Stimulated activated CD4-positive, alpha-beta T cell treated with anti-CD3 and anti-CD28 coated beads, TNF-alpha, amount 100 ng/mL, for 48 hours (primary cell): ENCODE measurements at regions not wholly inside any gene's neighbourhood (a gene's known extent, or its start where the extent isn't known, plus 50 kb on each side); places are given as distances from the start of the nearest gene placed in this dataset.
"Not testable (repeated sequence)": the region's sequence is repeated elsewhere in the genome, so short reads cannot be mapped to it uniquely, and the experiment has no call there.

Source experiments
- DNase-seq, 3 donors: peaks; one replicate each; pipeline ENCODE4 v3.0.0-alpha.2; 2020; ENCODE audit warnings: low read depth in 3 of 3

DNA sequence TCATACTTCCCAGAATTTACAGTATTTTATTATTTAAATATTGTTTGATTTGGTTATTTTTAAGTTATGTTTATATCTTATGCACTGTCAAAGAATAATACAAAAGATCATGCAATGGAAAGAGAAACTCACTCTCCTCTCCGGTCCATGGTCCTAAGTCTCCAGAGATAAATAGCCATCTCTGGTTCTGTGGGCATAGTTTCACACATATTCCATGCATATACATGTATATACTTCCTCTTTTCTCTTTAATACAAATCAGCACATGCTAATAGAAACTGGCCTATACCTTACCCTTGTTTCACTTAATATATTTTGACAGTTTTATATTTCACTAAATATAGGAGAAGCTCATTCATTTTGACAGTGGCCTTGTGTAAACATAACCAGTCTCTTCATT lies 901.7 kb upstream of the CITED2 start:
- DNase-seq = no peak

DNA sequence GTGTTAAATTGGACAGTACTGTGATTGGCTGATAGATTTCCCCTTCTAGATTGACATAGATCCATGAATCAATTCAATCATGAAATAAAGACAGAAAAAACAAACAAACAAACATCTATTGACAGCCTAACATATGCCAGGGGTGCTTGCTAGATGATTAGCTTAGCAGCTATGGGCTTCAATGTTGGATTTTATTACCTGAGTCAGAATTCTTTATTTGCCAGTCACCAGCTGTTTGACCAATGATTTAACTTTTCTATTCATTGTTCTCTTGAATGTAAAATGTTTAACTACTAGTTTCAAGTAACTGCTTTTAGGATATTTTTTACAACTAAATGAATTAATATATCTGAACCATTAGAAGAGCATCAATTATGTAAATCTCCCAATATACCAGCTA lies 901.3 kb upstream of the CITED2 start:
- DNase-seq = no peak

DNA sequence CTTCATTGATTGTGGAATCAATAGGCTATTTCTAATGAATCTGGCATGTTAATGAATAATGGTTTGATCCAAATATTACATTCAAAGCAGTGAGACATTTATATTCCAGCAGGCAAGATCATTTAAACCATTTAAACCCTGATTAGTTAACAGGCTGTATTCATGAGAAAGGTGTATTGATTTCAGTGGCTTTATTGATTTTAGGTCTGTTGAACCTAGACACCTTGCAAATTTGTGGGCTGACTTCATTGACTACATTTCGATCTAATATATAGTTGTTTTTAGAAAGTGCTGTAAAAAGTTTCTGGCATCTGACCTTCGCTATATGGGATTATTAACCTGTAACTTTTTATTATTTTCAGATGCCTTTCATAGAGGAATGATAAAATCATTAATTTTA lies 900.1 kb upstream of the CITED2 start:
- no peak for DNase-seq

DNA sequence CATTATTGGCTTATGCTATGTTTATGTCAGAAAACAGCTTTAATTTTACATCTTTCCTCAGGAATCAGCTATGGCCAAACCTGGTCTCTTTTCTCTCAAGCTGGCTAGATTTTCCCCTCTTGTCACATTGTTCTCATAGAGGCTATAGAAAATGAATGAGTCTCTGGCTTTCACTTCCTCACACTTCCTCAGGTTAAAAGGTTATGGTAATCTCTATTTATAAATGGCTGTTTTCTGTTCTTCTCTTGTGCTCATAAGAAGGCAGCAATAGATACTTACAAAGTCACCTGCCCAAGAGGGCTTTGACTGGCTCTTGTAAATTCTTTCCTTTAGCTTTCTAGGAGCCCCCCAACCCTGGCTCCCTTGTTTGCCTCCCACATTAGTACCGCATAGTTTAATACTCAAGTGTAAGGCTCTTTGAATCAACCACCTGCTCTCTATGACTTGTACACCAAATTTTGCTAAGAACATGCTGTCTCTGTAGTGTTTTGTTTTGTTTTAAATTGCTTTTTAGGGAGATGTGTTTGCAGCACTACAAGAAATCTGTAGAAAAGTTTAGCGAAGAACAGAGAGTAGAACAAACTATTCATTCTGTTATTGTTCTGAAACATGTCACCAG lies 897.4 kb upstream of the CITED2 start:
- DNase-seq = no peak

DNA sequence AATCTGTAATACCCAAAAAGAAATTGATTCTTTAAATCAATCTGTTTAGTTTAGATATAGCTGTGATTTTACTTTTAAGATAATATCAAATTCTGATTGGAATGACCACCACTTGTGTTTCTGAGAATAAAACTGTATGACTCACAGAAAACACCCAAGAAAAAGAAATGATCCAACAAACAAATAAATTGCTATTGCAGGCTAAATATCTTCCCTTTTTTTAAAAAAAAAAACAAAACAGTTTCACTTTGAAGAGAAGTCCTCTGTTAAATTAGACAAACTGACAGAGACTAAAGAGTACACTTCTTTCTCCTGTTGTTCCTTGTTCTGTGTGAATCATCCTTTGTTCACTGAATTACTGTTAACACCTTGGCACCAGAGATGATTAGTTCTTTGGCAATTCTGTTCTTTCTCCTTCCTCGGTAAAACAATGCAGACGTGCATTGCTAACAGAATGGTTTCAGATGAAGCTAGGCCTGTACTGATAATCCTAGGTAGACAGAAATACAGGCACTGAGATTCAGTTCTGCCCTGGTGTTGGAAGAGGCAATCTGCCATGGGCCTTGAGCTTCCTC lies 895.2 kb upstream of the CITED2 start:
- no peak for DNase-seq

DNA sequence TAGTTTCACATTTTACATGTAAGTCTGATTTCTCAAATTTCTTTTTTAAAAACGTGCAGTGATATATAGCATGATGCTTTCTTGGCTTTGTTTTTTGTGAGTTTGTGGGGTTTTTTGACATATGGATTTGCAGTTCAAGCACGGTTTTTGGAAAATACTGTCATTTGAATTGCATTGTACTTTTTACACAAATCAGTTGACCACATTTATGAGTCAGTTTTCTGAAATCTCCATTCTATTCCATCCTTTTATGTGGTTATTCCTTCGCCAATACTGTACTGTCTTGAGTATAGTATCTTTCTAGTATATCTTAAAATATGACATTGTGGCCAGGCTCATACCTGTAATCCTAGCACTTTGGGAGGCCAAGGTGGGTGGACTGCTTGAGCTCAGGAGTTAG lies 890.0 kb upstream of the CITED2 start:
- DNase-seq = no peak

DNA sequence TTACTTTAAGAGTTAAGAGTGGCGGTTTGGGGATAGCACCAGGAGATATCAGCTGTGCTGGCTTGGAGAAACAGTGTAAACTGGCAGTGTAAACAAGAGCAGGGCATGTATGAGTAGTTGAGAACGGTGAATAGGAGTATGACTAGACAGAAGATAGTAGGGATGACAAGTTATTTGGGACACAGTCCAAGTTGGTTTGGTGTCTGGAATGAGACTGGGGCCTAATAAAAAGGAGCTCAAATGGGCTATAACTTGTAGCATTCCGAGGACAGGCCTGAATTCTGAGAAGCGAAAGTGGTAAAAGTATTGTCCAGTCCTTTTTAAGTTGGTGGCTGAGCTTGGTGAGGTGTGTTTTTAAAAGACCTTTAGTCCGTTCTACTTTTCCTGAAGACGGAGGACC lies 883.9 kb upstream of the CITED2 start:
- DNase-seq = not testable (repeated sequence)

DNA sequence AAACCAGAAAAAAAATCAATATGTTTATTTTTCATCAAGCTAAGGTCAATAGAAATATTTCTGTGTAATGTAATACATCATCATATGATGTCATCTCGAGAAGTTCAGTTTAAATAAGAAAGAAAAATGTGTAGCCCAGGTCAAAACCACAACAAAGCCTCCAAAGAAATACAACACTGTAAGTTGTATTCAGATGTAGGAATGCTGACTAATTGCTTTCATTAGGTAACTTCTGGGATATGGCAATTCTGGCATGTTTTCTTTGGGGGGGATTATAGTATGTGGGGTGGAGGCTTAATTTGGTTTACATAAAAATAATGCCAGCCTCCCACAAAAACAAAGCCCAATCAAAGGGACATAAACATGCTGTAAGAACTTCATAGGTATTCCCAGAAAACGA lies 881.8 kb upstream of the CITED2 start:
- no peak for DNase-seq

DNA sequence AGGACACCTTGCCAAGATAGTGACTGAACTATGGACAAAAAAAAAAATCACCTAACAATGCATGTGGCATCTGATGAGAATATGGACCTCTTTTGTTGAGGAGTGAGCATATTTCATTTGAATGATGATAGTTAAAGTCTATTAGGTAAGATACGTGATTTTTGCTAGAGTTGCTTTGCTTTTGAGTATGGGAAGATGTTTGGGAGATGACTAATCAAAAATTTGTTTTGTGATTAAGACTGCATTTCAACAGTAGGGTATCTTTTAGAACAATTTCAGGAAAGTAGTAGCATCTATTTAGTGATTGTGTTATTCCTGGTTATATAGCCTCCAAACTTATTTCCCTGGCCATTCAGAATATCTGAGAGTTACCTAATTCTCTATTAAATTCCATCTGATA lies 878.6 kb upstream of the CITED2 start:
- no peak for DNase-seq

DNA sequence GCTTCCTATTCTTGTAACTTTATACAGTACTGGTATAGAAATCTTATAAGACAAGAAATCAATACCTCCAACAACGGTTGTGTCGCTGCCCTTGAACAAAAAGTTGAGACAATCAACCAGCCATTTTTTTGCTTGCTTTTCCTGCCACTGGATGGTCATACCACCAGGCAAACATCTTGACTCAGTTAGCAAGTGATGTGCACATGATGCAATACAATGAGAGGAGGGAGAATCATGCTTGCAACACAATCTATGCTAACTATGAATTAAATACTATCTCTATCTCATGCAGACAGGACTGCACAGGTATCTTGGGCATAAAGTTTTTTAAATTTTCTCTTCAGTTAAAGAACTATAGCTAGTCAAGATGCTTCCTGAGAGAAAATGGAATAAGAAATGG lies 877.7 kb upstream of the CITED2 start:
- DNase-seq = no peak

DNA sequence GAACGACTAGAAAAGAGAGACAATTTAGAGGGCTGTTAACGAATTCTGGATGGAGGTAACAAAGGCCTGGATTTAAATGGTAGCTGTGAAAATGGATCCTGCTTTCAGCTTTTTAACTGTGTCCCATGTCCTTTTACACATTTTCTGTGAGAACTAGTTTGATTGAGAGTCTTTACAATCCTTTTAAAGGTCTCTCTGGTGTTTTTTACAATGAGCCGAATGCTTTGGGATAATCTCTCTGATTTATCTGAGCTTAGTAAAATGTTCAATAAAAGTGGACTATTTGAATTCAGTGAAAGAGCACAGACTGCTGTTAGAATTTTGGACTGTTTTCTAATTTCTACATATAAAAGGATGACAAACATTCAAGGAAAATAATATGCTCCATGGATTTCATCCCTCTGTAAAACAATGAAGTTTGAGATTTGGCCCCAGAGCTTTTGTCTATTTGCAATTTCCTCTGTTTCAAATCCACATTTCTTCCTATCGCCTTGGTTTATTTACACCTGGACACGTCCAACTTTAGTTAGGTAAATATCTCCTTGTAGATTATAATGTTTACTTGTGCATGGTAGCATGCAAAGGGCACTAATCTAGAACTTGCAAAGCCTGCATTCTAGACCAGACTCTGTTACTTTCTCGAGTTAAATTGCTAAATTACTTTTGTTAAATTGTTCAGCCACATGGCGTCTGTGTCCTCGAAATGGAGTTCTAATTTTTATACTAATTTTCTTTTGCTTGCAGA lies 871.0 kb upstream of the CITED2 start:
- no peak for DNase-seq

DNA sequence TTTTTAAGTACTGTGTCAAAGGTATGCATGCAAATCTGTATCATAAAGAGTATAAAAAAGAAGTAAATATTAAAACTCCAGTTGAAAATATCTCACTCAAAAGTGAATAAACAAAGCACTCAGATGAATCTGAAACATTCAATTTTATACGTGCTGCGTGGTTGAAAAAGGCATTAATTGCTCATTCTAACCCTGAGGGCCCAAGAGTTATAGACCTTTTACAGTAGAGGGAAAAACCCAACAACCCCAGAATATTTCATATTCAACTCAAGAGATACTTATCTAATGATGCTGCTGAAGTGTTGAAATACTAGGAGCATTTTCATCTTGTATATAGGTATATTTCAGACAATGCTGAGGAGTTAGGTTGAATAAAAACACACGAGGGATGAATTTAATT lies 862.8 kb upstream of the CITED2 start:
- no peak for DNase-seq

DNA sequence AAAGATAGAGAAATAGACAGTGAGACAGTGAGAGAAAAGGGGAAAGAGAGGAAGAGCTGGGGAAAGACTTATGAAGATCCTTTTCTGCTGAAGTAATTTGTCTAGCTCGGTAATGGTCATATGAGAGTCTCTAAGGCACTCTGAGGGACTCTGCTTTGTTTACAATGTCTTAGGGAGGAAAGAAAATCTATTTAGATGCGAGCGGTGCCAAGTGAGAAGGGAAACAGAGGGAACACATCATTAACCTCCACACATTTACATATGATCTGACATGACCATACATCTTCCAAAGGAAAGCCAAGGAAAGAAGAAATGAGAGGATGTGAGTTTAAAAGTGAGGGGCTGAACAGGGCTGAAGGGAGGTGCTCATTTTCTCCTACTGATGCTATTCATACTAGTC lies 862.3 kb upstream of the CITED2 start:
- no peak for DNase-seq

DNA sequence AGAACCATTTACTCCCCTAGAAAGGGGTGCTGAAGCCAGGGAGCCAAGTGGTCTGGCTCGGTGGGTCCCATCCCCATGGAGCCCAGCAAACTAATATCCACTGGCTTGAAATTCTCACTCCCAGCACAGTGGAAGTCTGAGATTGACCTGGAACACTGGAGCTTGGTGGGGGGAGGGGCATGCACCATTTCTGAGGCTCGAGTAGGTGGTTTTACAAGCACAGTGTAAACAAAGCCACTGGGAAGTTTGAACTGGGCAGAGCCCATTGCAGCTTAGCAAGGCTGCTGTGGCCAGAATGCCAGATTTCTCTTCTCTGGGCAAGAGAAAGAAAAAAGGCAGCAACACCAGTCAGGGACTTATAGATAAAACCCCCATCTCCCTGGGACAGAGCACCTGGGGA lies 855.8 kb upstream of the CITED2 start:
- DNase-seq = no peak

DNA sequence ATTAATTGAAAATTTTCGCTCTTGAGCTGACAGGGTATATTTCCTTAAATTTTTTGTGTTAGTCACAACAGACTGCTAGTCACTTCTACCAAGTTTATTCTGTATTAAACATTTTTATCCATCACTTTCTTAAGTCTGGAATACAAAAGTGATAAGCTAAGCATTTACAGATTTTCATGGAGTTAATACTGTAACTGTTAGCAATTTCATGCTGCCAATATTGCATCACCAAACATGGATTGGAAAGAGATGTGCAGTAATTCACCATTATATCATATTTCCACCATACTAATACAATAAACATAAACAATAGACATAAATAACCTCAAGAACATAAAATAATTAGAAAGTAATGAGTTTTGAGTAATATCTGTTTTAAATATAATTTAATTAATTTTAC lies 854.0 kb upstream of the CITED2 start:
- DNase-seq = no peak

DNA sequence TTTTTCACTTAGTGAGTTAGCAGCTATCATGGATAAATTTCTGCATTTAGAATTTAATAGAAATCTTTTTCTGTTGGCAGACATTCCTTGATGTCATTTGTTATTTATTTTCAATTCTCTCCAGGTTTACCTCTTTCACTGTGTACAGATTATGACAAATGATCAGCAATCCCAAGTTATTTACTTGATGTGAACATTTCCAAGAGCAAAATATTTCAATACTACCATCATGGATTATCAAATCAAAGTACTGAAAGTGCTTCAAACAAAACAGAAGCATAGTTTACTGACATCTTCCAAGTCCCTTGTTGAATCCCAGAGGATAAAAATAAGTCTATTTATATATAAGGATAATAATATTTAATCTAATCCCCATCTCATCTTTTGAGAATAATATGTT lies 852.2 kb upstream of the CITED2 start:
- no peak for DNase-seq

DNA sequence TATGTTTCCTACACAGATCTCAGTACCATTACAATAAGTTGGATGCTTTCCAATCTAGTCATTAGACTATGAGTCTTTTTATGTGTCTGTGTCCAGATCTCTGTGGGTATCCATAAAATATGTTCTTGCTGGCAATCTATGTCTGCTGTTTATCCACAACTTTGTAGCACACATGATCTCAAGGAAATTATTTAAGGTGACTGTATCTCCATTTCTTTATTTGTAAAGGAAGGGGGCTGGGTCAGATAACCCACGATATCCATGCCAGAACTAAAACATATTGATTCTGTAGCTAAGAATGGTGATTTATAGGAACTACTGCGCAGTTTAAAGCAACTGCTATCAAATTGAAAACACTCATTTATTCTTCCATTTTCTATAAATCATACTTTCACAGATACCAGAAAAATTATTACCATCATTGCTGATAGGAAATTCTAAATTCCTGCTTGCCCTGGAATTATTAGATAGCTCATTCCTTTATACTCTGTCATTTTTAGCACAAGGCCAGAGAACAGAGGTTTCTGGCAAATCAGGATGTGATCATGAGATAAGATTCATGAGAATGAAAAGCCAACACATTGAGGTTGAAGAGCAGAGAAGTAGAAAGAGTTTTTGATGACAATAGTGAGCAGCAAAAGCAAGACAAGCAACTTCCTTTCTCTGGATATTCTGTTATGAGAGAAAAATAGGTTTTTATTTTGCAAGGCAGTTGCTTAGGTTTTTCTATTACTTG lies 851.4 kb upstream of the CITED2 start:
- no peak for DNase-seq

DNA sequence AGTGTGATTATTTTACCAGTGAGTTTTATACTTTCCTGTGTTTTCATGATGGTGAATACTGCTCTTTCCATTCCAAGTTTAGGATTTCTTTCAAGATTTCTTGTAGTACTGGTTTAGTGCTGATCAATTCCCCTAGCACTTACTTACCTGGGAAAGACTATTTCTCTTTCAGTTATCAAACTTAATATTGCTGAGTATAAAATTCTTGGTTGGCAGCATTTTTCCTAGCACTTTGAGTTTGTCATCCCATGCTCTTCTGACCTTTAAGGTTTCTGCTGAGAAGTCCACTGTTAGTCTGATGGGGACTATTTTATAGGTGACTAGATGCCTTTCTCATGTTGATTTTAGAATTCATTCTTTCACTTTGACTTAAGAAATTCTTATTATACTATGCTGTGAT lies 842.8 kb upstream of the CITED2 start:
- no peak for DNase-seq

DNA sequence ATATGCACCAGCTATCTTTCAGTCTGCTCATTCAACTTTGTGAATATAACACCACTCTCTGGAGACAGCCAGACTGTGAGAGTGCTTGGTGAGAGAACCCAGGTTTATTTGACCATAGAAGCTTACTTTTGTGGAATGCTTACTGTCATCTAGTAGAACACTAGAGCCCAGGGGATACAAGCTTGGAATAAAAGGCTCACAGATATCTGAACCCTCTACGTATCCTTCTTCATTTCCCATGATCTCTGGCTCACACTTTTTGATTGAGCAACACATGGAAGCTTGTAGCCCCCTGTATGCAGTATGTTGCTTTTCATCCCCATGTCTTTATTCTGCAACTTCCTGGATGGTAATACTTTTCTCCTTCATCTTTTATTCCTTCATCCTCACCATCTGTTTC lies 835.3 kb upstream of the CITED2 start:
- DNase-seq = no peak

DNA sequence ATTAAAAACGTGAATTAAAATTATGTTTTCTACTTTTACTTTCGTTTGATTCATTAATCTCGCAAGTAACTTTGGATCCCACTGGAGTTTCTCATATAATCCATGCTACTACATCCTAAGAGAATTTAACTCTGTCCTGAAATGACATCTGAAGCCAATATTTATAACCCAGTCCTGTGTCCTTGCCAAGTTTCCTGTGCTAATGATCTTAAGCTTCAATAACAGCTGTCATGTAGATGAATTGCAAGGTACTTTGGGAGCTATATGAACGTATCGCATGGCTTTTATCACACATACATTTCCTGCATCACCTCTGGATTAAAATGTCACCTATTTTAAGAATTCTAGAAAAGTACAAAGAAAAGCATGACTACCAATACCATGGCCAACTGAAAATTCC lies 833.8 kb upstream of the CITED2 start:
- DNase-seq = no peak

DNA sequence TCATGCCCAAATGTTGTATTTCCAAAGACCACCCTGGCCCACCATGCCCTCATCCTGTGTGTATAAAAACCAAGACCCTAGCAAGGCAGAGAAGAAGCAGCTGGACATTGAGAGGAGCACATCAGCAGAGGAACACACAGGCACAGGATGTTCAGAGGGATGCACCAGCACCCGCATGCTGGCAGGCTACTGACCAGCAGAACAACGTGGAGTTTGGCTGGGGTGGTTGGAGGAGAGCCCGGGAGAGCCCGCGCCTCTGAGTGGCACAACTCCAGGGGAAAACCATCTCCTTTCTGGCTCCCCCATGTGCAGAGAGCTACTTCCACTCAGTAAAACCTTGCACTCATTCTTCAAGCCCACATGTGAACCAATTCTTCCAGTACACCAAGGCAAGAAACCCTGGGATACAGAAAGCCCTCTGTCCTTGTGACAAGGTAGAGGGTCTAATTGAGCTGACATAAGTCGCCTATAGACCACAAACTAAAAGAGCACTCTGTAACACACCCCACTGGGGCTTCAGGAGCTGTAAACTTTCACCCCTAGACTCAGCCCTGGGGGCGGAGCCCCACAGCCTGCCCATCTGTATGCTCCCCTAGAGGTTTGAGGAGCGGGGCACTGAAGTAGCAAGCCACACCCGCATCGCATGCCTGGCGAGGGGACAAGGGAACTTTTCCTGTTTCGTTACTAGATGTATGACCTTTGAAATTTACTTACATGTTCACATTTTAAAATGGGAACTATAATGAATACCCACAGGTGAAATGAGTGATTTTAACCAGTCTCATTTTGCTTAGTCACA lies 831.5 kb upstream of the CITED2 start:
- DNase-seq = no peak

DNA sequence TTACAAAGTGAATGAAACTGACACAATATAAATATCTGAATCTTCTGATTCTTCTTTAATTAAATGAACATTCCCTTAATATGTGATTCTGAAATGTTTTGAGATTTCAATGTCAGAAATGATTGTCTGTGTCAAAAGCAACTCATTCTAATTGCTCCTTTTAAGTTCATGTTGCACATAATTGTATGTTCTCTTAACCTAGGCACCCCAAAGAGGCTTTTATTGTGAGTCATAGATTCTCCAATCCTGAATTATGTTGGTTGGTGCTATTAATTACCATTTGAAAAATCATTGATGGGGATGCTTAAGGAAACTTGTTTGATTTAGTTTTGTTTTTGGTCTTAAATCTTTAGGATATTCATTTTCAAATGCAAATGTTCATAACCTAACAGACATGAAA lies 829.7 kb upstream of the CITED2 start:
- no peak for DNase-seq
